NCI-H460 (cell line): ENCODE measurements at regions not wholly inside any gene's neighbourhood (a gene's known extent, or its start where the extent isn't known, plus 50 kb on each side); places are given as distances from the start of the nearest gene placed in this dataset.

Source experiments
- DNase-seq: peaks from one replicate; pipeline ENCODE4 v3.0.0-alpha.2; 2016; ENCODE audit warnings: low read depth; ENCODE audit errors: extremely low read depth

DNA sequence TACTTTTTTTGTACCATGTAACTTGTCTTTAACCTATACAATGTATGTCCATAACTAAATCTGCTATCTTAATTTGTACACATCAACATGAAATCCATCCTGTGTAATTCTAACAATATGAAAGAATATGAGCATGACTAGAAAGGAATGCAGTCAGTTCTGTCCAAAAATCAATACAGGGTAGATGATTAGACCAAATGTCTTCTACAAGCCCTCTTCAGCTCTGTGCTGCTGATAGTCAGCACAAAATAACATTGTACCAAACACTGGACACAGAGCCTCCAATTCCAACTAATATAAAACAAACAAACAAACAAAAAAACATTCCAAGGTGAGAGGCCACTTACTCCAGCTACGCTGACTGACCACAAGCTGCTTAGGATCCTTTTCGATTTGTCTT lies 301.4 kb upstream of the IRAK1BP1 start:
- DNase-seq = no peak

DNA sequence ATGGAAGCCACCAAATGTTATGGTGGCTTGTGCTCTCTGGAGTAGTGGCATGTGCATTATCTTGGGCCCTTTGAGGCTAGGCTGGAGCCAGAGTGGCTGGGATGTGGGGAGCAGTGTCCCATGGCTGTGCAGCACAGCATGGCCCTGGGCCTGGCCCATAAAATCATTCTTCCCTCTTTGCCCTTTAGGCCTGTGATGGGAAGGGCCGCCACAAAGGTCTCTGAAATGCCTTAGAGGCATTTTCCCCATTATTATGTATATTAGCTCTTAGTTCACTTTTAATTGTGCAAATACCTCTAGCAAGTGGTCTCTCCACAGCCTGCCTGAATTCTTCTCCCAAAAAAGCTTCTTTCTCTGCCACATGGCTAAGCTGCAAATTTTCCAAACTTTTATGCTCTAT lies 297.3 kb upstream of the IRAK1BP1 start:
- no peak for DNase-seq

DNA sequence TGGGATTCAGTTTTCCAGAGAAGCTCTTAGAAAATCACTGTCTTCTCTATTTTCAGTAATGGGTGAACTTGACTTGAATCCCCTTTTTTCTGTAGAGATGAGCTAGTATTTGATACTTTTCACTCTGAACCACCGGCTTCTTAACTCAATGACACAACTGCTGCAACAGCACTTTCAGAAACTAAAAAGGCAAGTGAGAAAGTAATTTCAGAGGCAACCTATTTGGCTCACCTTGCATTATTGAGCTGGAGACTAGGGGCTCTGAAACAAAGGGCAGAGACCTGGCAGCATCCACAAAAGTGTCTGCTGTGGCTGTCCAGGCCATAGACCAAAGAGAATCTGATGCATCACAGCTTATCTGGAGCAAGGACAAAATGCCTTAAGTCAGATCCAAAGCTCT lies 289.8 kb upstream of the IRAK1BP1 start:
- DNase-seq = no peak

DNA sequence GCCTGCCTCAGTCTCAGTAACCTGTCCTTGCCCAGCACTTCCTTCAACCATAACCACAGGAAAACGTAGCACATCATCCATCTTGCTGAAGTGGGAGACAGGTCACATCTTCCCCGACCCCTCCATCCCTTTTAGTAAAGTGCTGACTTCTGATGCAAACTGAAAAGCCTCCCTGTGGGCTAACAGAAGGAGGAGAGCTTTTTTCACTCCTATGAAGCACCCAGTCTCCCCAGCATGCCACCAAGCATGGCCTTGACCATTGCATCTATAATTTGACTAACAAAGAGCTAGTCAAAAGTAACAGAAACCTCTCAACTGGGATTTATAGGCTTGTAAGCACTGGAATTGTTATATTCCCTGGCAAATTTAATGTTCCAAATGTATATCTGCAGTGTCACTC lies 288.9 kb upstream of the IRAK1BP1 start:
- DNase-seq = no peak

DNA sequence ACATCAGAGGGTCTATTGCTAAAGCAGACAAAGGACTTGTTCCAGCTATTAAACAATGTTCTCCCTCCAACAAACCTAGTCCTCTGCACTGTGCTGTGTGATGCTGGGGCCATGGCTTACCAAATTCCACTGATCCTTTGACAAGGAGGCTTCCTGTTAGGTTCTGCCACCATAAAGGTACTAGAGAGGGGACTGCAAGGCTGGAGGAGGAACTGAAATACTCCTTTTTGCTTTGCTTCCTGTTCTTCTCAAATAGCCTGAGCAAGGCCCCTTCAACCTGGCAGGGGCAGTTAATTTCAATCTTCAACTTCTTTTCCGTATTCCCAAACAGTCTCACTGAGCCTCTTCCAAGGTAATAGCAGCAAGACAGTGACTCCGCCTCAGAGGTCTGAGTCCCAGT lies 286.4 kb upstream of the IRAK1BP1 start:
- no peak for DNase-seq

DNA sequence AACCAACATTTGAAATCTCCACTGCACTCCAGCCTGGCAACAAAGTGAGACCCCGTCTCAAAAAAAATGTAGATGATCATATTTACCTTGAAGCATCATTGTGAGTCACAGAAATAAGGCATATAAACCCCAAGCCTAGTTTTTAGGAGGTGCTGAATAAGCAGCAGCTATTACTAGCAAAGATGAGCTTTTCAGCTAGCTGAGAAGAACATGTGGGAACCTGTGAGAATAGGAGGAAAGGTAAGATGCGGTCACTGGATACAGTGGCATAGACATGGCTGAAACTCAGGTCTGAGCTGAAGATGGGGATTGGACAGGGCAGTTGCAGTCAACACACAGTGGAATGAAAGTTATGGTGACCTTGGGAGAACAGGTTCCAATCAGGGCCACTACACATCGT lies 284.3 kb upstream of the IRAK1BP1 start:
- DNase-seq = no peak

DNA sequence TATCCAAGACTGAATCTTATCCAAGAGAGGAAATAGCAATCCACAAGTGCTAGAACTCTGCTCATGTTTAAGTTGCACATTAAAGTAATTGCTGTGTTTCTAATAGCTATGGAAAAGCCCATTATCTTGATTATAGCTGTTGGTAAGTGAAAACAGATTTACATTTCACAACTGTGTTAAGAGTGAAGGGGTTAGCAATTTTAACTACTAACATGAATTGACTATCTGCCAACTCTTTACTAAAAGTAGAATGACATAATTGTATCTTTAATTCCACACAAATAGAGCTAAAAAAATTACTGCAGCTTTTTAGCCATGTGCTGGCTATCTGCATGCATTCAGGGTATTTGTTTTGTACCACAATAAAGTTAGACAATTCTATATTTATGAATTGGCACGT lies 277.9 kb upstream of the IRAK1BP1 start:
- DNase-seq = no peak

DNA sequence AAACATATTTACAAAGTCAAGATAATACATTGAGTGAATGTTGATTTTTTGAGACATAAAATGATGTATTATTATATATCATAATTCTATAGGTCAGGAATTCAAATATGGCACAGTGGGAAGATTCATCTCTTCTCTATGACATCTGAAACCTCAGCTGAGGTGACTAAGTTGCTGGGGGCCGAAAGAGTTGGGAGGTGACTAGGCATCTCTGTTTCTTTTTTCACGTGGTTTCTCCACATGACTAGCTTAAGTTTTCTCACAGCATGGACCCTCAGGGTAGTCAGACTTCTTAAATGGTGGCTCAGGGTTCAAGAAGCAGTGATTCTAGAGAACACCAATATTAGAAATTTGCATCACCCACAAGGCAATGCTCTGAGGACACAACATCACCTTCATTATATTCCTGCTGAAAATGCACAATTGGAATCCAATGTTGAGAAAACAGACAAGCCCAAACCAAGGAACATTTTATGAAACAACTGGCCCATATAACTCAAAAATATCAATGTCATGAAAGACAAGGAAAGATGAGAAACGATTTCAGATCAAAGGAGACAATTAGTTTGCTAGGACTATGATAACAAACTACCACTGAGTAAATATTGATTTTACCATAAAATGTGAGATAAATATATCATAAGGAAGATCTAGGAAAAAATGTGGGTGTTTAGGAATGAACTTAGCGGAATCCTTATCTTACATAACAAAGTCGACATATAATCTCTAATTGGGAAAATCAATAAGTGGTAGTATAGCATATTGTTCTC lies 273.3 kb upstream of the IRAK1BP1 start:
- DNase-seq = no peak

DNA sequence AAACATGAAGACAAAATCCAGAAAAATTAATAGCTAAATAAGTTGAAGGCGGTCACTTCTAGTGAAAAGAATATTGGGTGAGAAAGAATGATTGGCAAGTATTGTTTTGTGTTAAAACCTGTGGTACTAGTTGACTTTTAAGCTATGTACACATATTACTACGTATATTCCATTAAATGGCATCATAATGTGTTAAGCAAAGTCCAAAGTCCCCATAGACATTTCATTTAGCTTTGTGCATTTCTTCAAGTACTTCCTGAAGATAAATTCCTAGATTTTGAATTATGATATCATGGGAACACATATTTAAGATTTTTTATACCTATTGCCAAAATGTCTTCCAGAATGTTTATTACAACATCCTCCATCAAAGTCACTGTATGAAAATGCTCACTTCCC lies 272.7 kb upstream of the IRAK1BP1 start:
- no peak for DNase-seq

DNA sequence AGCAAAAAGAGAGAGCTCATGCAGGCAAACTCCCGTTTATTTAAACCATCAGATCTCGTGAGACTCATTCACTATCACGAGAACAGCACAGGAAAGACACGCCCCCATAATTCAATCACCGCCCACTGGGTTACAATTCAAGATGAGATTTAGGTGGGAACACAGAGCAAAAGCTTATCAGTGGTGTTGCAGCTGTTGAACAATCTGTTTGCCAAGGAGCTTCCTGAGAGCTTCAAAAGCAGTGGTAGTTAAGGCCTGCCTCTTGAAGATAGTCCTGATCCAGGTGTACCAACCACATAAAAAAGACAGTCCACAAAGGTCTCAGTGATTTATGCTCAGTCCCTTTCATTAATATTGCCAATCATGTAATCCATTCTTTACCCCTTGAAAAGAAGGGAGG lies 269.4 kb upstream of the IRAK1BP1 start:
- no peak for DNase-seq

DNA sequence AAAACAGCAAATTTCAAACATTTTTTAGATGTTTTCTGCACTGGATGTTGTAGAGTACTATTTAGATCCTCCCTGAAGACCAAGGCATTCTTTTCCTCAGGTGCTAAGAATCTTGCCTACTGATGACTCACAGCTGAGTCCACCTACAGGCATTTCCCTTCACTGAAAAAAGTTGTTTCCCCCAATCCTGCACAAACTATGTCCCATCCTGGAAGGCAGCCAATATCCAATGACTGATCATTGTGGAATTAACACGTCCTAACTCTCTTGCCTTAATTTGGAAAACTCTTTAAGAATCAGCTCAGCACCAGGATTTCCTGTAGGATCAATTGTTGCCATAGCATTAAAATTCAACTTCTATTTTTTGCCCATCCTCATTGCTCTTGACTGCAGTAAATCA lies 268.4 kb upstream of the IRAK1BP1 start:
- no peak for DNase-seq

DNA sequence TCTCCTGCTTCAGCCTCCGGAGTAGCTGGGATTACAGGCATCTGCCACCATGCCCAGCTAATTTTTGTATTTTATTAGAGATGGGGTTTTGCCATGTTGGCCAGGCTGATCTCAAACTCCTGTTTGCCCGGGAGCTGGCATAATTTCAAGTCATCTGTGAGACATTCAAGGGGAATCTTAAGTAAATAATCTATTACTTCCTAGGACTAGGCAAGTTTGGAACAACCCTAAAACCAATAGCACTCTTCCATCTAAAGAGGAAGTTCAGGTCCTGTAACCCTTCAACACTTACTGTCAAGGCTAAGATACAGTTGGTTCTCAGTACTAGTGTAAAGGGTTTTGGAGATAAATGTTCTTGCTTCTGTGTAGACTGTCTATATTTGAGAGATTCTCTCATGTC lies 267.8 kb upstream of the IRAK1BP1 start:
- no peak for DNase-seq

DNA sequence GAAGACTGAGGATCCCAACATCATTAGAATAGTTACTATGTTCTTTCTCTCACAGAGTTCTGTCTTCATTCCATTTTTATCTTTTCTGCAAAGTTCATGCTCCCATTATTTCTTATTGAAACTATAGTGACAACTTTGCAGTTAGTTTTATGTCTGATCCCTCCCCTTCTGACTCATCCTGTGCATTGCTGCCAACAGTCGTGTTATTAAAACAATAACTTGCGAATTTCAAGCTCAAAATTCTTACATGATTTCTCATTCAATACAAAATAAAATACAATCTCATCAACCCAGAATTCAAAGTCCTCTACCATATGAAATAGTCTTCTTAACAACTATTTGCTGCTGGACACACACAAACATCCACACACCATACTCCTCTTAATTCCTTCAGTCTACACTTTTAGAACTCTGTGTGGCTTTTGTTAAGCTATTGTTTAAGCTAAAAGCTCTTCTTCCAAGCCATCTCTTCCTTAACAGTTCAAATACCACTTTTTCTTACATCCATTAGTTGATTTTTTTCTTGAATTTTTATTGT lies 261.4 kb upstream of the IRAK1BP1 start:
- DNase-seq = no peak

DNA sequence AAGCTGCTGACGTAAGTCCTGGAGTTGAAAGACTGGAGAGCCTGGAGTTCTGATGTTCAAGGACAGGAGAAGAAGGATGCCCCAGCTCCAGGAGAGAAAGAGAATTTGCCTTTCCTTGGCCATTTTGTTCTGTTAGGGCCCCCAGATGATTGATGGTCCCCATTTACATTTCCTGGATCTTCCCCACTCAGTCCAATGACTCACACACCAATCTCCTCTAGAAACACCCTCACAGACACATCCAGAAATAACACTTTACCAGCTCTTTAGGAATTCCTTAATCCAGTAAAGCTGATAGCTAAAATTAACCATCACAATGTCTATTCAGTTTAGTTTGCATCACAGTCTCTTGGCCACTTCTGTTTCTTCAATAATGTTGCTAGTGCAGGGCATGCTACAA lies 260.2 kb upstream of the IRAK1BP1 start:
- no peak for DNase-seq

DNA sequence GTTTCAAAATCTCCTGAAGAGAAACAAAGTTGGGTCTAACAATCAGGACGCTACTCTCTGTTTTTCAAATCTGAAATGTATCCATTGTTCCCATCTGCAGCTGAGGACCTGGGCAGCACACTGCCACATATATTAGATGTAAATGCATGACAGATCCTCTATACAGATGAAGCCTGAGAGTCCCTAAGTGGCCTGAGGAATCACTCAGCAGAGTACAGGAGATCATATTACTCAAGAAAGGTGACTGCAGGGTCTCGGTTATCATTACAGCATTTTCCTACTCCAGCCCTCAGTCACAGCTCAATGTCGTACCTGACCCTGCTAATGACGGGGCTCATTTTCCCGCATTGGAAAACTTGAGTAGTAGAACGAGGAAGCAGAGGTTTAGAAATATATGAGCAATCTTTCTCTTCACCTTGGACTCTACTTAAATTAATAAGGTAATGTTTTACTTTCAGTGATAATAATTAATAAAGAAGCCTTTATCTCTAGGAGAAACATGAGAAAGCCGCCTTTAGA lies 256.2 kb upstream of the IRAK1BP1 start:
- no peak for DNase-seq

DNA sequence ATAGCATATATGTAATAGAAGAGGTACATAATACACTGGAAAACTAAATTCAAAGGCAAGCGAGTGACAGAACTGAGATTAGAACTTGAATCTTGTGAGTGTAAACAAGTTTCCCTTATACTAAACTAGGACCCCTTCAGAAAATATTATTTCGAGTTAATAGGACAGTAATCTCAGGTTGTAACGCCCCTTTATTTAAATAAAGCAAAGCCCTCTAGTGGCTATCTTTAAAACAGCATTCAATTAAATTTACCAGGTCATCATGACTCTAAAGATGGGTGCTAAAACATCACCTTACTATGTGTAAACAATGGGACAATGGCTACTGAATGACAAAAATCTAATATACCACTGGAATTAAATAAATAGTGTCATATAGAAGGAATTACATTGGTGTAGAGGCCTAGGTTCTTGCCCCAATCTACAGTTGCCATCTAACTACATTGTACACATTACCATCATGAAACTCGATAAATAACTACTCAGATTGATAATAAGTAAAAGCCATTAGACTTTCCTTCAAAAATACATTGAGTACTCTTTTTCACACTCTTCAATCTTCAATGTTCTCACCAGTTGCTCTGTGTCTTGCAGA lies 255.4 kb upstream of the IRAK1BP1 start:
- peak; percentile 33 for DNase-seq

DNA sequence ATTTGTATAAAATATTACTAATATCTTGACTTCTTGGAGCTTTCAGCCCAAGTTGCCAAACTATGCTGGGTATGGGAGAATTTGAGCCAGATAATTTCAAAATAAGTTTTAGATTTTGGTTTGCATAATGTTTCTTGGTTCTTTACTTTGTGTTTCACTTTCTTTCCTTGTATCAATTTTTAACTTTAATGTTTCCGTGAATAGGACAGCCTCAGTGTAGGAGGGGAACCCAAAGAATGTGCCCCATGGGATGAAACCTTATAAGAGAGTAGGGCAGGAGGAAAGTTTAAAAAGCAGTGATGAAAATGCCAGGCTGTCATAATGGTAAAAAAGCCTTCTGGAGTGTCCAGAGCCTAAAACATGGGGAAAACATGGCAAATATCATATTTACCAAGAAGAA lies 252.4 kb upstream of the IRAK1BP1 start:
- no peak for DNase-seq

DNA sequence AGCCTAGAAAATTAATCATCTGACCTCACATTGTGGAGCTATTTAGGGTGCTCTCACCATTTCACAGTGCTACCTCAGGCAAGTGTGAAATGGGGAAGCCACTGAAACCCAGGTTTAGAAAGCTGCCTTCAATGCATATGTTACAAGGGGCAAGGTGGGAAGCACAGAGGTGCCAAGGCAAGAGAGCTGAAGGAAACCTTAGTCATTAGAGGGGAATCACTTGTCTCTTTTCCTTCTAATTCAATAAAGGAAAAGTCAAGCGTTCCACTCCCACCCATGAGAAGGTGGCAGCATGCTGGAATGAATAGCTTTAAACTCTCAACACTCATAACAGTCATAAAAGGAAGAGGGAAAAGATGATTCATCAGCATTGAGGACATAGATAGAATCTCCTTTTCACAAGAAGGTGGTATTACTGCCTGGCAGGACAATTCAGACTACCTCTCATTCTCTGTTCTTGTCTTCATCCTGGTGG lies 251.9 kb upstream of the IRAK1BP1 start:
- no peak for DNase-seq

DNA sequence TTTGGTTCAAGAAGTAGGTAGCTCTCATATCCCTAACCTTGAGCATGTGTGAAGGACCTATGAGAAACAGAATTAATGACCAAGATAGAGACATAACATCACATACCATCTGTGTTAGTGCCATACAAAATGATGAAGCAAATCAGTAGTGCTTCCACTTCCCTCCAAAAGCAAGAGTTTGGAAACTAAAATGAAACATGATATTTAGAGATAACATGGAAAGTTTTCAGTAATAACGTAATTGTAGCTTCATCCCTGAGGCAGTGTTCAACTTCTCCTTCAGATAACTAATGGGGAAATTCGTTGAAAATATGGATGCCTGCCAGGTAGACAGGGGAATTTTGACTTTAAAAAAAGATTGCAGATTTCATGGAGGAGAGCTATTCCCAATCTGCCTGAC lies 248.4 kb upstream of the IRAK1BP1 start:
- DNase-seq = no peak

DNA sequence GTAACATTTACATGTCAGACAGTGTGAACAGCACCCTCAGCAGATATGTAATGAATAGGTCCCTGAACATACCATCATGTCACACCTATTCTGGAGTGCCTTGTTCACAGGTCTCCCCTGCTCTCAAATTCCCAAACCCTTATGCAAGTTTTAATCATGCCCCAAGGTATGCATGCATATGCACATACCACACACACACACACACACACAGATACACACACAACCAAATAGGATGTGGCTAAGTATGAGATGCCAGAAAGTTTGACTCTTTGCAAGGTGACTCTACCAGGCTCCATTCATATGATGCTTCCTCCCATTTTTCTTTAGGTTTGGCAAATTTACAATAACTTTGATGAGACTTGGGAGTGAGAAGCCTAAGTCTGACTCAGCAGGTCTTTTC lies 243.8 kb upstream of the IRAK1BP1 start:
- no peak for DNase-seq

DNA sequence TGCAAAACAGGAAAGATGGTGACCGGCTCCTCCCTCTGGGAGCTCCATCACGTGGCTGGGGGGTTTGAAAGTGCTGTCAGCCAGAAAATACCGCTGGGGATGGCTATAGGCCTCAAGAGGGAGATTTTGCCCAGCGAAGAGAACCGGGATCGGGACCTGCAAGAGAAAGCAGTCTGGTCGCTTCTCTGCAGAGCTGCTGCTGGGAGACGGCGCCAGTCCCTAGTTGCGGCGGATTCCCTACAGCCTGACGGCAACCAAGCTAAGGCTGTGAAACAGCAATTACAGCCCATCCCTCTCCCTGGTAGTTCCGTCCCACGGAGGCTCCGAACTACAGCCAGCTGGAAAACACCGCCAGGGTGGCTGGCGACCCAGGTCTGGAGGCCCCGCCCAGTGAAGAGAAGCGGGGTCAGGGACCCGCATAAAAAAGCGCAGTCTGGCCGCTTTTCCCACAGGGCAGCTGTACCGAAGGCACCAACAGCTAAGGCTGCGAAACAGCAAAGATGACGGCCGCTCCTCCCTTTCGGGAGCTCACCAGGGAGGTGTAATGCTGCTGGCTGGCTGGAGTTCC lies 238.1 kb upstream of the IRAK1BP1 start:
- no peak for DNase-seq

DNA sequence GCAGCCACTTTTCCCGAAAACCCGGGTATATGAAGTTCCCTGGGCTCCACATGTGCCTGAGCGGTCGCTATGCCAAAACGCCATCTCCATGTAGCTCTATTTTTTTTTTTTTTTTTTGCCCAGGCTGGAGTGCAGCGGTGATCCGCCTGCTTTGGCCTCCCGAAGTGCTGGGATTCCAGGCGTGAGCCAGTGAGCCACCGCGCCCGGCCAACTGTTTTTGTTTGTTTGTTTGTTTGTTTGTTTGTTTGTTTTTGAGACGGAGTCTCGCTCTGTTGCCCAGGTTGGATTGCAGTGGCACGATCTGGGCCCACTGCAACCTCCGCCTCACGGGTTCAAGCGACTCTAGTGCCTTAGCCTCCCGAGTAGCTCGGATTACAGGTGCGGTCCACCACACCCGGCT lies 237.5 kb upstream of the IRAK1BP1 start:
- DNase-seq = no peak
